ENCODE measurements at regions not wholly inside any gene's neighbourhood (a gene's known extent, or its start where the extent isn't known, plus 50 kb on each side); places are given as distances from the start of the nearest gene placed in this dataset.

GRCh38 chr1:37100310-37100709 is 66.0 kb upstream of the GRIK3 start:
- DNase-seq (ENCODE audit: low read depth, low spot score) (no peak), FAIRE-seq (no peak)
- no peaks in the 10 kb centered on the region for H4K20me1 ChIP-seq (replicated peaks; ENCODE audit: control insufficient read depth, extremely low read depth, insufficient read depth, low read length)
- no peak overlapping the region for H2AFZ ChIP-seq (ENCODE audit: low read depth, low read length)
- TF ChIP-seq JUN (IDR thresholded peaks at IDR 0.05; ENCODE audit: borderline replicate concordance, insufficient read depth, insufficient read length, low read depth) (no peak), MAX (IDR thresholded peaks at IDR 0.05; ENCODE audit: insufficient read depth, insufficient read length) (no peak), EZH2 (IDR thresholded peaks at IDR 0.05; ENCODE audit: borderline replicate concordance, low read depth, low read length, severe bottlenecking) (no peak), GATA2 (IDR thresholded peaks at IDR 0.05; ENCODE audit: insufficient read depth, insufficient read length, low read depth, low read length) (no peak), CTCF (IDR thresholded peaks at IDR 0.05; ENCODE audit: extremely low read depth in 1 of 2, insufficient read depth in 1 of 2, low read depth in 1 of 2, low read length in 2 of 2) (no peak), POLR2A (IDR thresholded peaks at IDR 0.05; ENCODE audit: low read depth, low read length) (no peak), FOS (IDR thresholded peaks at IDR 0.05; ENCODE audit: borderline replicate concordance, insufficient read depth, low read length) (no peak), MYC (IDR thresholded peaks at IDR 0.05; ENCODE audit: low read depth, low read length) (no peak), POLR2AphosphoS5 (IDR thresholded peaks at IDR 0.05; ENCODE audit: insufficient read depth, low read depth, low read length) (no peak)
- BruUV-seq (replicated peaks) = no TSS peak
- no peaks in the 10 kb centered on the region for H3K9me3 ChIP-seq (replicated peaks; ENCODE audit: control insufficient read depth, insufficient read depth, low read length)
- POLR2A ChIA-PET = no interaction called here
- H3K36me3 ChIP-seq (ENCODE audit: control insufficient read depth in 2 of 2, extremely low read depth in 1 of 2, insufficient read depth in 2 of 2, low read length in 2 of 2) = no peaks in the 10 kb centered on the region
- no peak overlapping the region for H3K4me3 ChIP-seq (replicated peaks in 1 of 3; ENCODE audit: insufficient read depth in 1 of 3, low read depth in 1 of 3, low read length in 3 of 3)
- H3K79me2 ChIP-seq (ENCODE audit: control insufficient read depth, insufficient read depth, low read length) = no peaks in the 10 kb centered on the region
- dilution Hi-C loops (cut with MboI; ENCODE audit: extremely low pct_ligation_motif_present, low sequenced_read_pairs) = no loop called here
- H3K4me1 ChIP-seq (ENCODE audit: control insufficient read depth, extremely low read depth, insufficient read depth, low read length) = no peaks in the 10 kb centered on the region
- H3K9me1 ChIP-seq (replicated peaks; ENCODE audit: control insufficient read depth, extremely low read depth, insufficient read depth, low read length) = no peaks in the 10 kb centered on the region
- no peaks in the 10 kb centered on the region for H3K27me3 ChIP-seq (ENCODE audit: control insufficient read depth in 2 of 2, insufficient read depth in 2 of 2, low read length in 2 of 2)
- H3K9ac ChIP-seq (replicated peaks; ENCODE audit: extremely low read depth, insufficient read depth, low read length) = no peak overlapping the region
- H3K27ac ChIP-seq (ENCODE audit: insufficient read depth, low read depth, low read length) = no peak overlapping the region
- CTCF ChIA-PET = no interaction called here
- no peak overlapping the region for H3K4me2 ChIP-seq (ENCODE audit: insufficient read depth, low read length)
- intact Hi-C loops (cut with micrococcal nuclease) = no loop called here

Measured in endothelial cell of umbilical vein (primary cell).